Ovary (tissue), 7 donors: ENCODE measurements at regions not wholly inside any gene's neighbourhood (a gene's known extent, or its start where the extent isn't known, plus 50 kb on each side); places are given as distances from the start of the nearest gene placed in this dataset.

Experiments
- DNase-seq, 5 donors: peaks; one replicate each; pipeline ENCODE4 v3.0.0-alpha.2; 2019 to 2020
- H3K27ac ChIP-seq, 2 donors: fragments of 200-600 bp; one replicate each; pipeline versions ENCODE4 v1.5.1 to v1.8.0; 2019 to 2022
- H3K27me3 ChIP-seq: fragments of 200-600 bp; one replicate; pipeline ENCODE4 v1.8.0; 2022
- H3K36me3 ChIP-seq: fragments of 200-600 bp; sonication (generic); one replicate; pipeline ENCODE4 v1.5.1; 2019
- H3K4me1 ChIP-seq: one replicate; pipeline ENCODE4 v1.8.1; 2013; ENCODE audit warnings: mild to moderate bottlenecking, moderate library complexity; ENCODE audit not compliant: insufficient read depth
- H3K4me3 ChIP-seq: fragments of 200-600 bp; sonication (generic); one replicate; pipeline ENCODE4 v1.5.1; 2017
- H3K9me3 ChIP-seq, 2 donors: fragments of 200-600 bp in 1 of 2; sonication (generic) in 1 of 2; one replicate each; pipeline versions ENCODE4 v1.5.1 to v1.8.1; 2013 to 2019; ENCODE audit warnings: mild to moderate bottlenecking in 1 of 2, moderate library complexity in 1 of 2
- CTCF ChIP-seq, 3 donors: fragments of 450-650 bp in 2 of 3; fragments of 200-600 bp in 1 of 3; IDR thresholded peaks; one replicate each; pipeline versions ENCODE4 v1.5.1 to v1.8.0; 2016 to 2022; ENCODE audit warnings: antibody characterized with exemption in 3 of 3, mild to moderate bottlenecking in 1 of 3
- EP300 ChIP-seq: sonication (generic); formaldehyde crosslinking; IDR thresholded peaks from one replicate; pipeline ENCODE4 v1.6.1; 2017; ENCODE audit warnings: antibody characterized with exemption
- POLR2A ChIP-seq: fragments of 450-650 bp; IDR thresholded peaks from one replicate; pipeline ENCODE4 v1.6.1; 2017; ENCODE audit warnings: antibody characterized with exemption, mild to moderate bottlenecking, moderate library complexity
- WGBS, 3 donors: extraction: QIAGEN DNeasy Blood & Tissue Kit in 1 of 3; methylation state at CpG; one replicate each; pipeline versions ENCODE4 v1.1.5 to v1.1.7; 2013 to 2017; 5-methylcytosine and 5-hydroxymethylcytosine counted together
- intact Hi-C, 4 donors: fragments of 100-400 bp; cut with DNase I; formaldehyde crosslinking; loops; one replicate each; pipeline versions ENCODE4 v1.11.0 to v1.15.1; 2022 to 2023
- donor health status: DM: no; HTN: no; CAD: no; lungs with moderate emphysema.
- donor health status: DM: no; HTN: no; CAD: no.
- donor health status: Bipolar disorder and iron deficiency.
- donor health status: DM: no; HTN: no; CAD: no.
- donor health status: DM: yes; HTN: yes; CAD: no.

- H3K27me3 ChIP-seq: no peaks in the 10 kb centered on the region
- no peak for DNase-seq
- no peak overlapping the region for H3K4me3 ChIP-seq
- intact Hi-C loops: loop anchor here in 1 of 4 donors (10.0 kb wide), 1 partner anchor 56 kb away; no protein-coding TSS in a partner anchor
- no peak overlapping the region for H3K27ac ChIP-seq
- TF ChIP-seq POLR2A (no peak), EP300 (no peak), CTCF (IDR thresholded peaks at IDR 0.05) (no peak)
- WGBS, 3 donors: 80 to 87% (median 84%) methylated on average over 13 of the region's 13 CpGs
- peaks cover 2% of the 10 kb centered on the region for H3K4me1 ChIP-seq
- H3K9me3 ChIP-seq: no peaks in the 10 kb centered on the region
- no peaks in the 10 kb centered on the region for H3K36me3 ChIP-seq
Observed at GRCh38 chr16:79400462-79401149, 199.9 kb downstream of the MAF start.

GRCh38 chr16:79395591-79395990, 204.9 kb downstream of the MAF start:
- DNase-seq: no peak
- intact Hi-C loops: no loop called here
- Histone ChIP-seq H3K27me3 (no peaks in the 10 kb centered on the region), H3K9me3 (no peaks in the 10 kb centered on the region), H3K36me3 (no peaks in the 10 kb centered on the region), H3K27ac (no peak overlapping the region), H3K4me1 (no peaks in the 10 kb centered on the region), H3K4me3 (no peak overlapping the region)
- 92 to 94% (median 94%) methylated on average over 5 of the region's 5 CpGs for WGBS, 3 donors
- TF ChIP-seq CTCF (IDR thresholded peaks at IDR 0.05): no peak
- no peak for TF ChIP-seq EP300
- TF ChIP-seq POLR2A: no peak

GRCh38 chr16:79394206-79394605, 206.3 kb downstream of the MAF start:
- DNase-seq: no peak
- Histone ChIP-seq H3K4me3 (no peak overlapping the region), H3K9me3 (no peaks in the 10 kb centered on the region), H3K4me1 (peaks cover 2% of the 10 kb centered on the region), H3K27me3 (no peaks in the 10 kb centered on the region), H3K27ac (no peak overlapping the region), H3K36me3 (no peaks in the 10 kb centered on the region)
- intact Hi-C loops: no loop called here
- 78 to 83% (median 80%) methylated on average over 3 of the region's 3 CpGs for WGBS, 3 donors
- TF ChIP-seq EP300 (no peak), CTCF (IDR thresholded peaks at IDR 0.05) (no peak), POLR2A (no peak)

- DNase-seq: no peak
- Histone ChIP-seq H3K9me3 (no peaks in the 10 kb centered on the region), H3K27ac (no peak overlapping the region), H3K36me3 (no peaks in the 10 kb centered on the region), H3K27me3 (no peaks in the 10 kb centered on the region), H3K4me1 (peaks cover 2% of the 10 kb centered on the region), H3K4me3 (no peak overlapping the region)
- 52 to 57% (median 57%) methylated on average over 2 of the region's 2 CpGs for WGBS, 3 donors
- TF ChIP-seq EP300 (no peak), POLR2A (no peak), CTCF (IDR thresholded peaks at IDR 0.05) (no peak)
- intact Hi-C loops: no loop called here
Observed at GRCh38 chr16:79393564-79393963, 207.0 kb downstream of the MAF start.
